GM21360 (cell line): ENCODE measurements at regions not wholly inside any gene's neighbourhood (a gene's known extent, or its start where the extent isn't known, plus 50 kb on each side); places are given as distances from the start of the nearest gene placed in this dataset.

ENCODE experiments used
- ATAC-seq: cut with Tn5 transposase; IDR thresholded peaks from one replicate; pipeline ENCODE4 v1.9.1; 2021; ENCODE audit warnings: mild to moderate bottlenecking, moderate library complexity; ENCODE audit not compliant: unreplicated experiment

- ATAC-seq: no peak
Observed at GRCh38 chr5:169450464-169450863, 133.1 kb upstream of the SPDL1 start.

- no peak for ATAC-seq
Observed at GRCh38 chr5:169448826-169449225, 134.7 kb upstream of the SPDL1 start.

GRCh38 chr5:169445191-169445590 lies 138.4 kb upstream of the SPDL1 start:
- ATAC-seq: no peak

- no peak for ATAC-seq
Observed at GRCh38 chr5:169442913-169443784, 140.4 kb upstream of the SPDL1 start.

GRCh38 chr5:169442403-169442874 lies 141.1 kb upstream of the SPDL1 start:
- no peak for ATAC-seq

GRCh38 chr5:169440107-169440705 lies 139.3 kb upstream of the SLIT3 start:
- ATAC-seq: no peak

GRCh38 chr5:169439362-169439761 lies 138.4 kb upstream of the SLIT3 start:
- ATAC-seq: no peak

GRCh38 chr5:169435506-169436229 lies 134.7 kb upstream of the SLIT3 start:
- ATAC-seq: no peak

GRCh38 chr5:169433221-169433651 lies 132.3 kb upstream of the SLIT3 start:
- no peak for ATAC-seq

- ATAC-seq: no peak
Observed at GRCh38 chr5:169431386-169431785, 130.4 kb upstream of the SLIT3 start.

GRCh38 chr5:169430671-169431070 lies 129.7 kb upstream of the SLIT3 start:
- no peak for ATAC-seq

GRCh38 chr5:169429044-169429443 lies 128.1 kb upstream of the SLIT3 start:
- no peak for ATAC-seq

- ATAC-seq: peak; percentile 69
Observed at GRCh38 chr5:169426784-169427183, 125.8 kb upstream of the SLIT3 start.

- no peak for ATAC-seq
Observed at GRCh38 chr5:169424670-169425378, 123.9 kb upstream of the SLIT3 start.

GRCh38 chr5:169424279-169424655 lies 123.3 kb upstream of the SLIT3 start:
- ATAC-seq: peak; percentile 43

GRCh38 chr5:169423580-169424278 lies 122.8 kb upstream of the SLIT3 start:
- ATAC-seq: no peak

GRCh38 chr5:169422087-169422486 lies 121.1 kb upstream of the SLIT3 start:
- no peak for ATAC-seq

- ATAC-seq: no peak
Observed at GRCh38 chr5:169421677-169422076, 120.7 kb upstream of the SLIT3 start.

- no peak for ATAC-seq
Observed at GRCh38 chr5:169417676-169418075, 116.7 kb upstream of the SLIT3 start.

- ATAC-seq: peak; percentile 99
Observed at GRCh38 chr5:169416583-169417196, 115.8 kb upstream of the SLIT3 start.
